Caki2 (cell line): ENCODE measurements at regions not wholly inside any gene's neighbourhood (a gene's known extent, or its start where the extent isn't known, plus 50 kb on each side); places are given as distances from the start of the nearest gene placed in this dataset.
"Not testable (repeated sequence)": the region's sequence is repeated elsewhere in the genome, so short reads cannot be mapped to it uniquely, and the experiment has no call there.

ENCODE experiments used
- DNase-seq: peaks from one replicate; pipeline ENCODE4 v3.0.0-alpha.2; 2015; ENCODE audit warnings: low read depth
- in situ Hi-C: cut with HindIII; loops from 2 replicates; pipeline ENCODE4 v1.10.0; 2016; ENCODE audit warnings: low sequenced_read_pairs, low pct_unique_long_range_greater_than_20kb, mixed read lengths

GRCh38 chr2:7758073-7758759 is 841.0 kb downstream of the RNF144A start:
- DNase-seq = no peak
- in situ Hi-C loops = no loop called here

GRCh38 chr2:7759898-7760297 is 842.7 kb downstream of the RNF144A start:
- in situ Hi-C loops = no loop called here
- DNase-seq = no peak

- in situ Hi-C loops, DNase-seq: not testable (repeated sequence)
These were observed 846.2 kb downstream of the RNF144A start for GRCh38 chr2:7763418-7763817.

- in situ Hi-C loops = no loop called here
- no peak for DNase-seq
These were observed 848.0 kb downstream of the RNF144A start for GRCh38 chr2:7765236-7765635.

- no peak for DNase-seq
- in situ Hi-C loops = no loop called here
These were observed 849.0 kb downstream of the RNF144A start for GRCh38 chr2:7766088-7766722.

GRCh38 chr2:7766978-7767565 is 849.9 kb downstream of the RNF144A start:
- in situ Hi-C loops = no loop called here
- no peak for DNase-seq

- DNase-seq = no peak
- in situ Hi-C loops = no loop called here
These were observed 850.7 kb downstream of the RNF144A start for GRCh38 chr2:7767902-7768301.

GRCh38 chr2:7771781-7772180 is 854.6 kb downstream of the RNF144A start:
- in situ Hi-C loops = no loop called here
- no peak for DNase-seq

GRCh38 chr2:7773362-7774360 is 856.4 kb downstream of the RNF144A start:
- DNase-seq = no peak
- in situ Hi-C loops = no loop called here

- in situ Hi-C loops = no loop called here
- no peak for DNase-seq
These were observed 857.3 kb downstream of the RNF144A start for GRCh38 chr2:7774481-7774880.

GRCh38 chr2:7777668-7778067 is 860.5 kb downstream of the RNF144A start:
- in situ Hi-C loops = no loop called here
- DNase-seq = no peak

GRCh38 chr2:7780321-7780720 is 863.1 kb downstream of the RNF144A start:
- in situ Hi-C loops = no loop called here
- no peak for DNase-seq

- in situ Hi-C loops = no loop called here
These were observed 868.5 kb downstream of the RNF144A start for GRCh38 chr2:7785700-7786099.

GRCh38 chr2:7788736-7789135 is 871.5 kb downstream of the RNF144A start:
- peak; percentile 87 for DNase-seq
- in situ Hi-C loops = no loop called here

More at GRCh38 chr2:7785700-7786099, 868.5 kb downstream of the RNF144A start:
- DNase-seq = no peak

GRCh38 chr2:7792031-7792651 is 874.9 kb downstream of the RNF144A start:
- DNase-seq = peak; percentile 55
- in situ Hi-C loops = no loop called here

GRCh38 chr2:7795778-7796563 is 878.8 kb downstream of the RNF144A start:
- DNase-seq = no peak
- in situ Hi-C loops = no loop called here

- in situ Hi-C loops = no loop called here
- DNase-seq = no peak
These were observed 881.8 kb upstream of the ID2 start for GRCh38 chr2:7800031-7800430.
